ENCODE measurements at regions not wholly inside any gene's neighbourhood (a gene's known extent, or its start where the extent isn't known, plus 50 kb on each side); places are given as distances from the start of the nearest gene placed in this dataset.
"Not testable (repeated sequence)": the region's sequence is repeated elsewhere in the genome, so short reads cannot be mapped to it uniquely, and the experiment has no call there.

GRCh38 chr3:94377863-94378262, 315.0 kb downstream of the NSUN3 start:
- TF ChIP-seq CTCF (IDR thresholded peaks at IDR 0.05; ENCODE audit: low read depth, low read length); POLR2A (IDR thresholded peaks at IDR 0.05; ENCODE audit: extremely low read depth, insufficient read length): not testable (repeated sequence)
